ENCODE measurements at regions not wholly inside any gene's neighbourhood (a gene's known extent, or its start where the extent isn't known, plus 50 kb on each side); places are given as distances from the start of the nearest gene placed in this dataset.

- TF ChIP-seq CTCF (IDR thresholded peaks at IDR 0.05; ENCODE audit: borderline replicate concordance, extremely low read depth, insufficient read depth) = no peak
- Histone ChIP-seq H3K9ac (ENCODE audit: low read length in 3 of 3) (no peak overlapping the region), H3K9me3 (ENCODE audit: control insufficient read depth in 2 of 3, insufficient read depth in 1 of 3, low read length in 3 of 3) (peaks cover 0 to 4% (median 0%) of the 10 kb centered on the region in 3 donors), H3K4me3 (ENCODE audit: low read length in 3 of 3) (no peak overlapping the region), H3K36me3 (ENCODE audit: control insufficient read depth in 2 of 3, insufficient read depth in 3 of 3, low read length in 3 of 3) (no peaks in the 10 kb centered on the region), H3K27ac (ENCODE audit: low read depth in 2 of 2, low read length in 2 of 2) (no peak overlapping the region), H3K4me1 (ENCODE audit: control insufficient read depth in 2 of 3, insufficient read depth in 2 of 3, low read depth in 1 of 3, low read length in 3 of 3) (no peaks in the 10 kb centered on the region), H3K27me3 (ENCODE audit: control insufficient read depth, insufficient read depth, low read length) (no peaks in the 10 kb centered on the region)
- DNase-seq (no peak), FAIRE-seq (no peak)
- intact Hi-C loops (cut with DNase I) = loop anchor here (10.0 kb wide), 1 partner anchor 298 kb away; no protein-coding TSS in a partner anchor
These were observed 76.8 kb upstream of the CACNA1A start for GRCh38 chr19:13583114-13583513.

- H3K9ac ChIP-seq (ENCODE audit: low read length in 3 of 3) = no peak overlapping the region
- DNase-seq = no peak
- peaks cover 0 to 6% (median 4%) of the 10 kb centered on the region in 3 donors for H3K9me3 ChIP-seq (ENCODE audit: control insufficient read depth in 2 of 3, insufficient read depth in 1 of 3, low read length in 3 of 3)
- no peaks in the 10 kb centered on the region for H3K36me3 ChIP-seq (ENCODE audit: control insufficient read depth in 2 of 3, insufficient read depth in 3 of 3, low read length in 3 of 3)
- H3K27me3 ChIP-seq (ENCODE audit: control insufficient read depth, insufficient read depth, low read length) = no peaks in the 10 kb centered on the region
- H3K4me3 ChIP-seq (ENCODE audit: low read length in 3 of 3) = no peak overlapping the region
- no peak overlapping the region for H3K27ac ChIP-seq (ENCODE audit: low read depth in 2 of 2, low read length in 2 of 2)
- intact Hi-C loops (cut with DNase I) = loop anchor here (10.0 kb wide), 1 partner anchor 297 kb away; no protein-coding TSS in a partner anchor
- no peak for TF ChIP-seq CTCF (IDR thresholded peaks at IDR 0.05; ENCODE audit: borderline replicate concordance, extremely low read depth, insufficient read depth)
- FAIRE-seq = no peak
- H3K4me1 ChIP-seq (ENCODE audit: control insufficient read depth in 2 of 3, insufficient read depth in 2 of 3, low read depth in 1 of 3, low read length in 3 of 3) = no peaks in the 10 kb centered on the region
These were observed 75.3 kb upstream of the CACNA1A start for GRCh38 chr19:13581576-13581975.

GRCh38 chr19:13579388-13580060 lies 73.2 kb upstream of the CACNA1A start:
- Histone ChIP-seq H3K36me3 (ENCODE audit: control insufficient read depth in 2 of 3, insufficient read depth in 3 of 3, low read length in 3 of 3) (no peaks in the 10 kb centered on the region), H3K9ac (ENCODE audit: low read length in 3 of 3) (no peak overlapping the region), H3K4me1 (ENCODE audit: control insufficient read depth in 2 of 3, insufficient read depth in 2 of 3, low read depth in 1 of 3, low read length in 3 of 3) (no peaks in the 10 kb centered on the region), H3K27ac (ENCODE audit: low read depth in 2 of 2, low read length in 2 of 2) (no peak overlapping the region), H3K27me3 (ENCODE audit: control insufficient read depth, insufficient read depth, low read length) (no peaks in the 10 kb centered on the region), H3K4me3 (ENCODE audit: low read length in 3 of 3) (no peak overlapping the region), H3K9me3 (ENCODE audit: control insufficient read depth in 2 of 3, insufficient read depth in 1 of 3, low read length in 3 of 3) (peaks cover 0 to 6% (median 4%) of the 10 kb centered on the region in 3 donors)
- intact Hi-C loops (cut with DNase I) = loop anchor here (10.0 kb wide), 1 partner anchor 295 kb away; no protein-coding TSS in a partner anchor
- FAIRE-seq = no peak
- no peak for TF ChIP-seq CTCF (IDR thresholded peaks at IDR 0.05; ENCODE audit: borderline replicate concordance, extremely low read depth, insufficient read depth)
- DNase-seq = no peak

Data from kidney (tissue), 13 donors.